ENCODE measurements at regions not wholly inside any gene's neighbourhood (a gene's known extent, or its start where the extent isn't known, plus 50 kb on each side); places are given as distances from the start of the nearest gene placed in this dataset.

DNA sequence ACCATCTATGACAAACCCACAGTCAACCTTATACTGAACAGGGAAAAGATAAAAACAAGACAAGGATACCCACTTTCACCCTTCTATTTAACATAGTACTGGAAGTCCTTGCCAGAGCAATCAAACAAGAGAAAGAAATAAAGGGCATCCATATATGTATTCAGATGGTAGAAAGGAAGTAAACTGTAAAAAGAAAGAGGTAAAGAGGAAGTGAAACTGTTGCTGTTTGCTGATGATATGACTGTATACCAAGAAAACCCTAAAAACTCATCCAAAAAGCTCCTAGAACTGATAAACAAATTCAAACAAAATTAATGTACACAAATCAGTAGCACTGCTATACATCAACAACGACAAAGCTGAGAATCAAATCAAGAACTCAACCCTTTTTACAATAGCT is 538.7 kb upstream of the PABPC4L start:
- no peak overlapping the region for H2AFZ ChIP-seq
- no peak for TF ChIP-seq EZH2 (IDR thresholded peaks at IDR 0.05; ENCODE audit: insufficient read depth, poor library complexity, severe bottlenecking)
- TF ChIP-seq EZH2phosphoT487 (IDR thresholded peaks at IDR 0.05; ENCODE audit: insufficient read depth, low read depth), result no peak
- in situ Hi-C loops (cut with MboI), result no loop called here
- no peak overlapping the region for H3K27ac ChIP-seq
- H4K20me1 ChIP-seq (ENCODE audit: insufficient read depth), result no peaks in the 10 kb centered on the region
- DNase-seq, result no peak
- H3F3A ChIP-seq (ENCODE audit: insufficient read depth), result no peaks in the 10 kb centered on the region
- no peak overlapping the region for H3K4me3 ChIP-seq
- H3K9me3 ChIP-seq (ENCODE audit: low read depth), result no peaks in the 10 kb centered on the region
- no peaks in the 10 kb centered on the region for H3K36me3 ChIP-seq (ENCODE audit: low read depth)
- no peaks in the 10 kb centered on the region for H3K27me3 ChIP-seq (replicated peaks; ENCODE audit: insufficient read depth)
- WGBS, 2 experiments (ENCODE audit: low coverage in 1 of 2, low lambda C conversion rate in 2 of 2, missing lambda C conversion rate in 2 of 2), result 11 to 17% methylated on average over 1 of the region's 1 CpG
- H3K9ac ChIP-seq, result no peak overlapping the region
- H3K4me2 ChIP-seq (ENCODE audit: unreplicated experiment), result no peak overlapping the region
- H3K4me1 ChIP-seq (ENCODE audit: insufficient read depth), result no peaks in the 10 kb centered on the region
- H3K79me2 ChIP-seq (ENCODE audit: insufficient read depth), result no peaks in the 10 kb centered on the region
- H3K9me2 ChIP-seq (ENCODE audit: insufficient read depth), result no peaks in the 10 kb centered on the region

DNA sequence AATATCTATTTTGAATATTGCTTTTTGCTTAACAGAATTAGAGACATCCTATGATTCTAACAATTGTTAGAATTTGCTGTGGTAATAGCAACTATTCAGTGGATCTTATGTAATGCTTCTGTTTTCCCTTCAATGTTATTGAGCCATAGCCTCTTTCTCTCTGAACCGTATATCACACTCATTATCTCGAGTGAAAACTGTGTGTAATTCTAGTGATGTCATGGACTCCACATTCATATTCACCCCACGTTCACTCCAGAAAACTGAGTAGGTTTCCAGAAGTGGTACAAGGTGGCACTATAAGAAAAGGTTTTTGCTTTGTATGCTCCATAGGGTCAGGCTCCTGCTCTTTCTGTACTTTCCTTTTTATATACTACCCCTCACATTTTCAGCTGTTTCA is 534.3 kb upstream of the PABPC4L start:
- no peaks in the 10 kb centered on the region for H3K9me2 ChIP-seq (ENCODE audit: insufficient read depth)
- no peaks in the 10 kb centered on the region for H3K27me3 ChIP-seq (replicated peaks; ENCODE audit: insufficient read depth)
- no peak overlapping the region for H3K4me3 ChIP-seq
- H3K9ac ChIP-seq, result no peak overlapping the region
- DNase-seq, result no peak
- TF ChIP-seq EZH2 (IDR thresholded peaks at IDR 0.05; ENCODE audit: insufficient read depth, poor library complexity, severe bottlenecking) (no peak), EZH2phosphoT487 (IDR thresholded peaks at IDR 0.05; ENCODE audit: insufficient read depth, low read depth) (no peak)
- in situ Hi-C loops (cut with MboI), result no loop called here
- H3K4me1 ChIP-seq (ENCODE audit: insufficient read depth), result no peaks in the 10 kb centered on the region
- H3K79me2 ChIP-seq (ENCODE audit: insufficient read depth), result no peaks in the 10 kb centered on the region
- no peaks in the 10 kb centered on the region for H4K20me1 ChIP-seq (ENCODE audit: insufficient read depth)
- no peak overlapping the region for H3K27ac ChIP-seq
- no peaks in the 10 kb centered on the region for H3K9me3 ChIP-seq (ENCODE audit: low read depth)
- no peaks in the 10 kb centered on the region for H3F3A ChIP-seq (ENCODE audit: insufficient read depth)
- no peak overlapping the region for H3K4me2 ChIP-seq (ENCODE audit: unreplicated experiment)
- no peaks in the 10 kb centered on the region for H3K36me3 ChIP-seq (ENCODE audit: low read depth)
- WGBS, 2 experiments (ENCODE audit: low coverage in 1 of 2, low lambda C conversion rate in 2 of 2, missing lambda C conversion rate in 2 of 2), result 23 to 35% methylated on average over 3 of the region's 3 CpGs
- no peak overlapping the region for H2AFZ ChIP-seq

DNA sequence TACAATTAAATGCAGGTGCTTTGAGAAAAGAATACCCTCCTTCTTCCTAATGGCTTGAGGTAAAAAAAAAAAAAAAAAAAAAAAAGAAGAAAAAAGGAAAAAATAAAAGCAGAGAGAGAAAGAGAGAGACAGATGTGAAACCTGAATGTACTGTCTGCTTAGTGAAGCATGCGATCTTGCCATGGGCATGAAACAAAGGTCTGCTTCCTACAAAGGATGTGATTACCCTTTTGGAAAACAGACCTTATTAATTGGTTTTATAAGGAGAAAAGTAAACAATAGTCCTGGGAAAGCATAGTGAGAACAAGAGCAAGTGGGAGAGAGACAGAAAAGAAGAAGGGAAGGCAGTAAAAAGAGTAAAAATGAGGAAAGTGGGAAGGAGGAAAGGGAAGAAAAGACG is 526.1 kb upstream of the PABPC4L start:
- no peaks in the 10 kb centered on the region for H3K27me3 ChIP-seq (replicated peaks; ENCODE audit: insufficient read depth)
- no peaks in the 10 kb centered on the region for H3F3A ChIP-seq (ENCODE audit: insufficient read depth)
- H3K27ac ChIP-seq, result no peak overlapping the region
- no peaks in the 10 kb centered on the region for H3K36me3 ChIP-seq (ENCODE audit: low read depth)
- H2AFZ ChIP-seq, result no peak overlapping the region
- H3K9ac ChIP-seq, result no peak overlapping the region
- H4K20me1 ChIP-seq (ENCODE audit: insufficient read depth), result no peaks in the 10 kb centered on the region
- H3K4me2 ChIP-seq (ENCODE audit: unreplicated experiment), result no peak overlapping the region
- TF ChIP-seq EZH2 (IDR thresholded peaks at IDR 0.05; ENCODE audit: insufficient read depth, poor library complexity, severe bottlenecking) (no peak), EZH2phosphoT487 (IDR thresholded peaks at IDR 0.05; ENCODE audit: insufficient read depth, low read depth) (no peak)
- H3K4me3 ChIP-seq, result no peak overlapping the region
- H3K79me2 ChIP-seq (ENCODE audit: insufficient read depth), result no peaks in the 10 kb centered on the region
- H3K9me2 ChIP-seq (ENCODE audit: insufficient read depth), result no peaks in the 10 kb centered on the region
- no peaks in the 10 kb centered on the region for H3K4me1 ChIP-seq (ENCODE audit: insufficient read depth)
- H3K9me3 ChIP-seq (ENCODE audit: low read depth), result no peaks in the 10 kb centered on the region
- in situ Hi-C loops (cut with MboI), result no loop called here
- 38 to 45% methylated on average over 2 of the region's 2 CpGs for WGBS, 2 experiments (ENCODE audit: low coverage in 1 of 2, low lambda C conversion rate in 2 of 2, missing lambda C conversion rate in 2 of 2)
- no peak for DNase-seq

DNA sequence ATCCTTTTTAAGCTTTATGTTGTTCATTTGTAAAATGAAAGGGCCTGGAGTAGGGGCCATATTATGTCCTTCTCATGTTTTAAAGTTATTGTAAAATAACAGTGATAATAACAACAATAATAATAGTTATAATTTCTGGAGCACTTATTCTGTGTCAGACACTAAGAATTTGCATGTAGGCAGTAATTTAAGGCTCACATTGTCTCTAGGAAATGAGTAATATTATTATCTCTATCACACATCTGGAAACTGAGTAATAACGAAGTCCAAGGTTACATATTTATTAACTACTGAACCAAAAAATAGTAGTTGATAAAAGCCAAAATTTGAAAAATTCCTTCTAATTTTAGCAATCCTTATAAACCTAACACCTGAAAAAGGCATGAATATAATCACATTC is 520.7 kb upstream of the PABPC4L start:
- no peaks in the 10 kb centered on the region for H3K27me3 ChIP-seq (replicated peaks; ENCODE audit: insufficient read depth)
- in situ Hi-C loops (cut with MboI), result no loop called here
- H3K4me2 ChIP-seq (ENCODE audit: unreplicated experiment), result no peak overlapping the region
- no peak overlapping the region for H2AFZ ChIP-seq
- no peaks in the 10 kb centered on the region for H3K4me1 ChIP-seq (ENCODE audit: insufficient read depth)
- no peaks in the 10 kb centered on the region for H4K20me1 ChIP-seq (ENCODE audit: insufficient read depth)
- 38 to 40% methylated on average over 1 of the region's 1 CpG for WGBS, 2 experiments (ENCODE audit: low coverage in 1 of 2, low lambda C conversion rate in 2 of 2, missing lambda C conversion rate in 2 of 2)
- H3K9ac ChIP-seq, result no peak overlapping the region
- TF ChIP-seq EZH2 (IDR thresholded peaks at IDR 0.05; ENCODE audit: insufficient read depth, poor library complexity, severe bottlenecking), result no peak
- no peak for TF ChIP-seq EZH2phosphoT487 (IDR thresholded peaks at IDR 0.05; ENCODE audit: insufficient read depth, low read depth)
- no peaks in the 10 kb centered on the region for H3K9me2 ChIP-seq (ENCODE audit: insufficient read depth)
- no peak overlapping the region for H3K4me3 ChIP-seq
- no peak for DNase-seq
- H3K9me3 ChIP-seq (ENCODE audit: low read depth), result no peaks in the 10 kb centered on the region
- H3K27ac ChIP-seq, result no peak overlapping the region
- no peaks in the 10 kb centered on the region for H3K79me2 ChIP-seq (ENCODE audit: insufficient read depth)
- H3K36me3 ChIP-seq (ENCODE audit: low read depth), result no peaks in the 10 kb centered on the region
- no peaks in the 10 kb centered on the region for H3F3A ChIP-seq (ENCODE audit: insufficient read depth)

DNA sequence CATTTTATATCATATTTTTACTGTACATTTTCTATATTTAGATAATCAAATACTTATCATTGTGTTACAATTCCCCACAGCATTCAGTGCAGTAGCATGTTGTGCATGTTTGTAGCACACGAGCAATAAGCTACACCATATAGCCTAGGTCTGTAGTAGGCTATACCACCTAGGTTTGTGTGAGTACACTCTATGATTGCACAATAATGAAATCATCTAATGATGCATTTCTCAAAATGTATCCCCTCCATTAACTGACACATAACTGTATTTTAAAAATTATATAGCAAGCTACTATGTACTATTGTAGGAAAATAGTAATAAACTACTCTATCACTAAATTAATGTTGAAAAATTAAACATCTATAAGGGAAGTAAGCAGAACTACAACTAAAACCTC is 518.4 kb upstream of the PABPC4L start:
- no peak for DNase-seq

More for the DNA sequence above, 518.4 kb upstream of the PABPC4L start:
- no peak overlapping the region for H3K27ac ChIP-seq
- no peaks in the 10 kb centered on the region for H3K79me2 ChIP-seq (ENCODE audit: insufficient read depth)
- no peak overlapping the region for H3K4me2 ChIP-seq (ENCODE audit: unreplicated experiment)
- H2AFZ ChIP-seq, result no peak overlapping the region
- H3K4me3 ChIP-seq, result no peak overlapping the region
- H3F3A ChIP-seq (ENCODE audit: insufficient read depth), result no peaks in the 10 kb centered on the region
- no peaks in the 10 kb centered on the region for H3K9me3 ChIP-seq (ENCODE audit: low read depth)
- H4K20me1 ChIP-seq (ENCODE audit: insufficient read depth), result no peaks in the 10 kb centered on the region
- H3K9me2 ChIP-seq (ENCODE audit: insufficient read depth), result no peaks in the 10 kb centered on the region
- H3K27me3 ChIP-seq (replicated peaks; ENCODE audit: insufficient read depth), result no peaks in the 10 kb centered on the region
- no peaks in the 10 kb centered on the region for H3K36me3 ChIP-seq (ENCODE audit: low read depth)
- H3K4me1 ChIP-seq (ENCODE audit: insufficient read depth), result no peaks in the 10 kb centered on the region
- H3K9ac ChIP-seq, result no peak overlapping the region
- in situ Hi-C loops (cut with MboI), result no loop called here
- TF ChIP-seq EZH2 (IDR thresholded peaks at IDR 0.05; ENCODE audit: insufficient read depth, poor library complexity, severe bottlenecking) (no peak), EZH2phosphoT487 (IDR thresholded peaks at IDR 0.05; ENCODE audit: insufficient read depth, low read depth) (no peak)
- WGBS, 2 experiments (ENCODE audit: low coverage in 1 of 2, low lambda C conversion rate in 2 of 2, missing lambda C conversion rate in 2 of 2), result 3% methylated on average over 1 of the region's 1 CpG

Measured in GM23248 (cell line).